ENCODE measurements at regions not wholly inside any gene's neighbourhood (a gene's known extent, or its start where the extent isn't known, plus 50 kb on each side); places are given as distances from the start of the nearest gene placed in this dataset.

DNA sequence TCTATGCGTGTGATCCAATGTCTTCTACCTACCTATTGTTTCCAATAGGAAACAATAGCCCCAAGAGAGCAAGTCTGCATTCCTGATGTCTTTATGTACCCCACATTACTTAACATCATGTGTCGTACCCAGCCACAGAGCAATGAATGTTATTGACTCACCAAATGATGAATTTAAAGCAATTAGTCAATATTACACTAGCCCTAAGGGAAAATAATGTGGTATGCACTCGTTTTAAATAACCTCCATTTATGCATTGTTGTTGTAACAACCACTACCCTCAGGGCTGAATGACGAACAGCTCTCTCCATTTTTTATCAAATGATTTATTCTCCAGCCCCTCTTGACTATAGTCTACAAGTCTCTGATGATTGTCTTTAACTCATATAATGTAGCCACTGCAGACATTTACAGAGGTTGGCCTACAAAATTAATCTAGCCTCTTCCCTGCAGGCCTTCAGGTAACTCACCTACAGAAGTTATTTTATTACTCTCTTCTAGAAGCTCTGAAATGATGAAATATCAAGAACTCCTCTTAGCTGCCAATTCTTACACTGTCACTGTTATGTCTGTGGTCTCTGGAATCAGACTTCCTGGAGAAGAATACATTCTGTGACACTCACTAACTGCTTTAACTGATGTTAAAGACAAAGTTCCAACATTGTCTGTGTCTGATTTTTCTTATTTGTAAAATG is 601.7 kb upstream of the GRIA3 start:
- DNase-seq (ENCODE audit: low spot score): no peak
- Histone ChIP-seq H3K4me3 (no peak overlapping the region), H3K36me3 (no peaks in the 10 kb centered on the region), H3K9me3 (no peaks in the 10 kb centered on the region), H3K27ac (no peak overlapping the region), H3K4me1 (ENCODE audit: control insufficient read depth in 1 of 2, low read depth in 2 of 2) (no peaks in the 10 kb centered on the region), H3K27me3 (replicated peaks; ENCODE audit: insufficient read depth) (no peaks in the 10 kb centered on the region)
- ATAC-seq (ENCODE audit: insufficient number of reproducible peaks, low FRiP score, low read depth): no peak
- TF ChIP-seq, protein P1, sequence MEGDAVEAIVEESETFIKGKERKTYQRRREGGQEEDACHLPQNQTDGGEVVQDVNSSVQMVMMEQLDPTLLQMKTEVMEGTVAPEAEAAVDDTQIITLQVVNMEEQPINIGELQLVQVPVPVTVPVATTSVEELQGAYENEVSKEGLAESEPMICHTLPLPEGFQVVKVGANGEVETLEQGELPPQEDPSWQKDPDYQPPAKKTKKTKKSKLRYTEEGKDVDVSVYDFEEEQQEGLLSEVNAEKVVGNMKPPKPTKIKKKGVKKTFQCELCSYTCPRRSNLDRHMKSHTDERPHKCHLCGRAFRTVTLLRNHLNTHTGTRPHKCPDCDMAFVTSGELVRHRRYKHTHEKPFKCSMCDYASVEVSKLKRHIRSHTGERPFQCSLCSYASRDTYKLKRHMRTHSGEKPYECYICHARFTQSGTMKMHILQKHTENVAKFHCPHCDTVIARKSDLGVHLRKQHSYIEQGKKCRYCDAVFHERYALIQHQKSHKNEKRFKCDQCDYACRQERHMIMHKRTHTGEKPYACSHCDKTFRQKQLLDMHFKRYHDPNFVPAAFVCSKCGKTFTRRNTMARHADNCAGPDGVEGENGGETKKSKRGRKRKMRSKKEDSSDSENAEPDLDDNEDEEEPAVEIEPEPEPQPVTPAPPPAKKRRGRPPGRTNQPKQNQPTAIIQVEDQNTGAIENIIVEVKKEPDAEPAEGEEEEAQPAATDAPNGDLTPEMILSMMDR (IDR thresholded peaks at IDR 0.05): no peak

DNA sequence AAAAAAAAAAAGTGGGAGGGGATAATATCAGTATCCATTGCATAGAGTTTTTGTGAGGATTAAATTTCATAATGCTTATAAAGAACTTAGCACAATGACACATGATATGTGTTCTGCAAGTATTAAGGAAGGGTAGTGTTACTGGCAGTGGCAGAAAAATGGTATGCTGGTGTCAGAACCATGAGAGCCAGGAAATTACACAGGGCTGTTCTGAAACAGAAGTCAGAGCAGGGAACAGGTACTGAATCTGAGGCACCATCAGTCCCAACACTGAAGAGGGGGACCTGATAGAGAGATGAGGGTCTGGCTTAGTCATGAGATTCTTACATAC is 601.1 kb upstream of the GRIA3 start:
- Histone ChIP-seq H3K27me3 (replicated peaks; ENCODE audit: insufficient read depth) (no peaks in the 10 kb centered on the region), H3K36me3 (no peaks in the 10 kb centered on the region), H3K9me3 (no peaks in the 10 kb centered on the region), H3K4me3 (no peak overlapping the region), H3K27ac (no peak overlapping the region), H3K4me1 (ENCODE audit: control insufficient read depth in 1 of 2, low read depth in 2 of 2) (no peaks in the 10 kb centered on the region)
- ATAC-seq (ENCODE audit: insufficient number of reproducible peaks, low FRiP score, low read depth): no peak
- DNase-seq (ENCODE audit: low spot score): no peak
- TF ChIP-seq, protein P1 (IDR thresholded peaks at IDR 0.05): no peak

DNA sequence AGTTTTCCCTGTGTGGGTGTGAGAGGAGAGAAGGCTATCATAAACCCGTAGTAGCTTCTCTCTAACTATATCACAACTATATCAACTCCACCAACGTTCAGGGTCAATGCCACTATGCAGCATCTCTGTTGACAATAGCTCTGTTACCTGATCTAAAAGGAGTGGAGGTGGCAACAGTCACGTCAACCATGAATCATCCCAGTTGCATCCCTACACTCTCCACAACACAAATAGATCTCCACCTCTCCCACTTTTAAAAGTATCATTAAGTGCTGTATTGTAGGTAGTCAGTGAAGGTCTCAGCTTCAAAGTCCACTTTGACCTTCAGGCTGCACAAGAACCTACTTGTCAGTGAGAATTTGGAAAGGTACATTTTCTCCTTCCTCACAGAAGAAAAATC is 600.5 kb upstream of the GRIA3 start:
- Histone ChIP-seq H3K36me3 (no peaks in the 10 kb centered on the region), H3K9me3 (no peaks in the 10 kb centered on the region), H3K27me3 (replicated peaks; ENCODE audit: insufficient read depth) (no peaks in the 10 kb centered on the region), H3K4me1 (ENCODE audit: control insufficient read depth in 1 of 2, low read depth in 2 of 2) (no peaks in the 10 kb centered on the region), H3K4me3 (no peak overlapping the region), H3K27ac (no peak overlapping the region)
- ATAC-seq (ENCODE audit: insufficient number of reproducible peaks, low FRiP score, low read depth): no peak
- no peak for DNase-seq (ENCODE audit: low spot score)
- TF ChIP-seq, protein P1 (IDR thresholded peaks at IDR 0.05): no peak

DNA sequence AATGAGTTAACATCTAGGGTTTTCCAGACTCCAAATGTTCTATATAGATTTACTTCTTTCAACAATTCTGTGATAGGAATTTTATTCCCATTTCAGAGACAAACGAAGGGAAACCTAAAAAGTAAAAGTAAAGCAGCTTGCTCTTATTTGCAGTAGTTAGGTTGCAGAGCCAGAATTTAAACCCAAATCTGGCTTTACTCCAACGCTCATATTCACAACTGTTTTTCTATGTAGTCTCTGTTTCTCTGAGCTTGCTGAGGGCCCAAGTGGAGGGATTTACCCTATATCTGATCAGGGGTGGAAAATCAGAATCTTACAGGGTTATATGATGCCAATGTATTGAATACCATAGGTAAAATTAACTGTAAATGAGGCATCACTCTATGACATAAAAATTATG is 599.1 kb upstream of the GRIA3 start:
- ATAC-seq (ENCODE audit: insufficient number of reproducible peaks, low FRiP score, low read depth) (no peak), DNase-seq (ENCODE audit: low spot score) (no peak)
- Histone ChIP-seq H3K27ac (no peak overlapping the region), H3K4me1 (ENCODE audit: control insufficient read depth in 1 of 2, low read depth in 2 of 2) (no peaks in the 10 kb centered on the region), H3K9me3 (no peaks in the 10 kb centered on the region), H3K27me3 (replicated peaks; ENCODE audit: insufficient read depth) (no peaks in the 10 kb centered on the region), H3K36me3 (no peaks in the 10 kb centered on the region), H3K4me3 (no peak overlapping the region)
- TF ChIP-seq, protein P1 (IDR thresholded peaks at IDR 0.05): no peak

DNA sequence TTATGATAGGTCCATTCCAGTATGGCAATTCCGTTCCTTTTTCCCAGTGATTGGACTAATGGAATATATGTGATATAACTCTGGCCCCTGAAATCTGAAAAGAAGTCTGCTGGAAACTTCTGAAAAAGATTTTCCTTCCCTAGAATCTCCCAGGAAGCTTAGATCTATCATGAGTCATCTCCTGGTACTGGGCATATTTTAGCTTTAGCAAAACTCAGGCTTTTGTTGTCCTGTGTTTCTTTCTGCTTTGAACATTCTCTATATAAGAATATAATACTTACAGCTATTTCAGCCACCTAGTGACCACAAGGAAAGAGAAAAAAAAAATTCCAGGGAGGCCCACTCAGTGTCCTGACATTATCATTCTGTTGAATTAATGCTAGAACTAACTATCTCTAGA is 597.2 kb upstream of the GRIA3 start:
- no peaks in the 10 kb centered on the region for H3K27me3 ChIP-seq (replicated peaks; ENCODE audit: insufficient read depth)
- no peak overlapping the region for H3K4me3 ChIP-seq
- H3K4me1 ChIP-seq (ENCODE audit: control insufficient read depth in 1 of 2, low read depth in 2 of 2): no peaks in the 10 kb centered on the region
- ATAC-seq (ENCODE audit: insufficient number of reproducible peaks, low FRiP score, low read depth) (no peak), DNase-seq (ENCODE audit: low spot score) (no peak)
- H3K9me3 ChIP-seq: no peaks in the 10 kb centered on the region
- H3K27ac ChIP-seq: no peak overlapping the region
- TF ChIP-seq, protein P1 (IDR thresholded peaks at IDR 0.05): no peak
- no peaks in the 10 kb centered on the region for H3K36me3 ChIP-seq
